Fibroblast of skin of back (primary cell): ENCODE measurements at regions not wholly inside any gene's neighbourhood (a gene's known extent, or its start where the extent isn't known, plus 50 kb on each side); places are given as distances from the start of the nearest gene placed in this dataset.
"Not testable (repeated sequence)": the region's sequence is repeated elsewhere in the genome, so short reads cannot be mapped to it uniquely, and the experiment has no call there.

Experiments used
- DNase-seq: peaks from one replicate; pipeline ENCODE4 v3.0.0-alpha.2; 2013

- no peak for DNase-seq
Observed at GRCh38 chr13:71213252-71213821, 653.7 kb downstream of the DACH1 start.

- DNase-seq = no peak
Observed at GRCh38 chr13:71210861-71211260, 656.1 kb downstream of the DACH1 start.

GRCh38 chr13:71209217-71209616, 657.8 kb downstream of the DACH1 start:
- no peak for DNase-seq

DNA sequence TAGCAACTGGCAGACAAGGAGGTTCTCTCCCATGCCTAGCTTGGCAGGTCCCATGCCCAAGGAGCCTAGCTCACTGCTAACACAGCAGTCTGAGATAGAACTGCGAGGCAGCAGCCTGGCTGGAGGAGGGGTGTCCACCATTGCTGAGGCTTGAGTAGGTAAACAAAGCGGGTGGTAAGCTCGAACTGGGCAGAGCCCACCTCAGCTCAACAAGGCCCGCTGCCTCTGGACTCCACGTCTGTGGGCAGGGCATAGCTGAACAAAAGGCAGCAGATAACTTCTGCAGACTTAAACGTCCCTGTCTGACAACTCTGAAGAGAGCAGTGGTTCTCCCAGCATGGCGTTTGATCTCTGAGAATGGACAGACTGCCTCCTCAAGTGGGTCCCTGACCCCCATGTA, 682.4 kb downstream of the DACH1 start:
- not testable (repeated sequence) for DNase-seq

GRCh38 chr13:71183352-71183751, 683.7 kb downstream of the DACH1 start:
- not testable (repeated sequence) for DNase-seq

- no peak for DNase-seq
Observed at GRCh38 chr13:71171740-71172139, 695.3 kb downstream of the DACH1 start.

- DNase-seq = no peak
Observed at GRCh38 chr13:71169180-71169579, 697.8 kb downstream of the DACH1 start.

DNA sequence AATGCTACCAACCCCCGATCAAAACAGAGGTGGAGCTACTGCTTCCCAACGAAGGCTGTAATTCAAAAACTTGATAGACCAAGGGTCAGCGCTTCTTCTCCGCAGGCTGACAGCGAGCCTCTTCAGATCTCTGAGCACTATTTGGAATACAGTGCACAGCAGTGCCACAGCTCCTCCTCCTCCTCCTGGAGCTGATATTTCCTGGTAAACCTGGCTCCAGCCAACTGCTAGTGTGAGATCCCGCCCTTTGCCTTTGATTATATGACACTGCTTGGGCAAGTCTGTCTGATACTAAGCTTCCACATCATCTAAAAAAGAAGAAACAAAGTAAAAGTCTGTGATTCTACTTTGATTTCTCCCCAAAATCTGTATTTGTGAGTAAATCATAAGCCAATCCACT, 710.5 kb downstream of the DACH1 start:
- DNase-seq = no peak

- no peak for DNase-seq
Observed at GRCh38 chr13:71149498-71150363, 717.3 kb downstream of the DACH1 start.

GRCh38 chr13:71149046-71149445, 718.0 kb downstream of the DACH1 start:
- DNase-seq = no peak

- DNase-seq = no peak
Observed at GRCh38 chr13:71148396-71148795, 718.6 kb downstream of the DACH1 start.

GRCh38 chr13:71144883-71145282, 722.1 kb downstream of the DACH1 start:
- DNase-seq = no peak

DNA sequence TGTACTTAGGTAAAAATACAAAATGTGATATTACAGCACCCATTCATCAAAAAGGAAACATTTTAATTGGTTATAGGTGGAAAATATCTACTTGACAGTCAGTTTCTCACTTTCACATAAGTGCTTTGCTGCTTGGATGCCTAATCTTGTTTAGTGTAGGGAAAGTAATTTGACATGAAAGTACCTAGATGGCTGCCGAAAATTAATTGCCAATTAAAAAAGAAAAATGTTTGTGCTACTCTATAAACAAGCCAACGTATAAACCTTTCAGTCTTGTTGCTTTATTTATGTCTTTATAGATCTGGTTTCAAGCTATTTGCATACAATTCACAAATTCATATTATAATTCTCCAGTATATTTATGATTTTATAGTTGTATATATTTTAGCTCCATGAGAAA, 729.9 kb downstream of the DACH1 start:
- DNase-seq = no peak

DNA sequence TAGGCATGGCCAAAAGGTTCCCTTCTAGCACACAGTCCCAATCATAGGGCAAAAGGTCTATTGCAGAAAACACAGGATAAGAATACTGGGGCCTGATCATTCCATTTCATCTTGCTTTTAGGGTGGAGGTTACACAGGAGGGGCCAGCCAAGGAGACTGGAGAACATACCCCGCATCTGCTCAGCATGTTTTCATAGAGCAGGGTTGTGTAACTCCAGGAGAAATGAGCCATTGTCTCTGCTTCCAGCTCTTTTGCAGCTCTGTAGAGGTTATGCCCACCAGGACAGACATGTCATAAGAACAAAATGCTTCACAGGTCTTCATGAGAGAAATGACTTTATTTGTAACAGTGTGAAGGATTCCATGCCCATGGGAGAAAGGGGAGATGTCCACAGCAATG, 742.8 kb downstream of the DACH1 start:
- DNase-seq = no peak

DNA sequence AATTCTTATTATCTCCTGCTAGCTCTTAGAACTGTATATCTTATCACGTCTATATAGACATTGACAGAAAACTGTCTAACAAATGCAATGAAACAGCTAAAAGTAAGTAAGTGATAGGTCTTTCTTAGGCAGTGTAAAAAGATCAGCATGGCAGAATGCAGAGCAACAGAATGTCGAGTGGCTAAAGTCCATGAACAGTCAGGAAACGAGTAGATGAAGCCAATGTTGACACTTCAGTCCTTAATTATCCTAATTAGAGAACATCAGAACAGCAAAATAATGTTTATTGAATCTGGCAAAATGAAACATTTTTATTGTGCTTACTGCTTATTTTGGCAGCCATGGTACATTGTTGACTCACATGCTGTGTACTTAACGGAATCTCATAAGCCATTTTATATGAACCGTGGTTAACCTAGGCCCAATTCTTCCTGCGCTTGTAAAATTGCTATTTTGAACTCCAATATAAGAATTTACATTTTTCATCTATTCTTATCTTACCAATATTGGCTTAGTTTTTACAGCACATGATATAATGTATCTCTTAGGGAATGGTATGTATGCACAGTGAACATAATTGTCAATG, 748.1 kb downstream of the DACH1 start:
- no peak for DNase-seq

GRCh38 chr13:71117920-71118319, 749.1 kb downstream of the DACH1 start:
- no peak for DNase-seq

GRCh38 chr13:71115301-71115700, 751.7 kb downstream of the DACH1 start:
- no peak for DNase-seq

GRCh38 chr13:71096421-71096820, 770.6 kb downstream of the DACH1 start:
- no peak for DNase-seq

DNA sequence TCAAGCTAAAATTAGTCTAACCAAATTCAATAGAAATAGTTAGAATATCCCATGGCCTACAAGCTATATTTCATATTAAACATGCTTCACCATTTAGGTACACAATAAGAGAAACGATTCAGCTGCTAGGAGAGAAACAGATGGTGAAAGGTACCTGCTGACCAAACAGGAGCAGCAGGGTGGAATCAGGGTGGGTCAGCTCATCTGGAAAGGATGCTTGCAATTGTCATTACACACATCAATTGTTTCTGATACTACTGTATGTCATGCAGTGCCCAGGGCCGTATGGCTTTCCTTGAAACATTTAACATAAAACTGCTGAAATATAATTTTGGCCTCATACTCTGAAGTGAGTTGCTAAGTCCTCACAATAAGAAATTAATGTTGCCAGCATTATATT, 776.0 kb downstream of the DACH1 start:
- no peak for DNase-seq

DNA sequence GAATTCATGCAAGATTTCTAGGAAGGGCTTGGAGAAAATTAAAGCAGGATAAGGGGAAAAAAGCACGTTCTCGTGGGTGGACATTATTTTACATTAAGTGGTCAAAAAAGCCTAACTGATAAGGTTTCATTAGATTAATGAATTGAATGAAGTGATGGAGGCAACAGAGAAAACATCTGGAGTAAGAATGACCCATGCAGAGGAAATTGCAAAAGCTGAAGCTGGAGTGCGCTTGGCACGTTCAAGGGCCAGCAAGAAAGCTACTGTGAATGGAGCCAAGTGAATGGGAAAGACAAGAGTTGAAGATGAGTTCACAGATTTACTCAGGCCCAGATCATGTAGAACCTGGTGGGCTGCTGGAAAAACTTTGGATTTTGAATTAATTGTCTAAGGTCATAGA, 777.9 kb downstream of the DACH1 start:
- no peak for DNase-seq

DNA sequence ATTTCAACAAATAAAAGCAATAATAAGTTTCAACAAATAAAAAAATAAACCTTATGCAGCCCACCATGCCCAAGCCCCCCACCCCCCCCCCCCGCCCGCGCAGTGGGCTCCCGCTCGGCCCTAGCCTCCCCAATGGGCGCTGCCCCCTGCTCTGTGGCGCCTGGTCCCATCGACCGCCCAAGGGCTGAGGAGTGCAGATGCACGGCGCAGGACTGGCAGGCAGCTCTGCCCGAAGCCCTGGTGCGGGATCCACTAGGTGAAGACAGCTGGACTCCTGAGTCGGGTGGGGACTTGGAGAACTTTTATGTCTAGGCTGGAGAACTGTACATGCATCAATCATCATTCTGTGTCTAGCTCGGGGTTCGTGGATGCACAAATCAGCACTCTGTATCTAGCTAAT, 779.6 kb downstream of the DACH1 start:
- no peak for DNase-seq

- no peak for DNase-seq
Observed at GRCh38 chr13:71087006-71087405, 780.0 kb downstream of the DACH1 start.

- no peak for DNase-seq
Observed at GRCh38 chr13:71082631-71083030, 784.4 kb downstream of the DACH1 start.

DNA sequence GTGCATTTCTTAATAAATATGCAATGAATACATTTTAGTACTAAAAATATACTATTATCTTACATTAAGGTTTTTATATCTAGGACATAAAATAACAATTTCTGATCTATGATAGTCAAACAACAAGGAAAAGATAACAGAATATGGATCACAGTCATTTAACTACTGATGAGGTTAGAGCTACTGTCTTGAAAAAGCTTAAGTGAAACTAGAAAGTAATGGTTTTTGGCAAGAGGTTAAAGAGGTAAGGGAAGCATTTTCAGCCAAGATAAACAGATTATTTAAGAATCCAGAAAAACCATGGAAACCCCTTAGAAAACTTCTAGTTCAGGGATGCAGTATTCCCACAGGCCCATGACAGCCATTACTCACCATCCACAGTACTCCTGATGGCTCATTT, 787.4 kb downstream of the DACH1 start:
- no peak for DNase-seq
